GM21381 (cell line): ENCODE measurements at regions not wholly inside any gene's neighbourhood (a gene's known extent, or its start where the extent isn't known, plus 50 kb on each side); places are given as distances from the start of the nearest gene placed in this dataset.
"Not testable (repeated sequence)": the region's sequence is repeated elsewhere in the genome, so short reads cannot be mapped to it uniquely, and the experiment has no call there.

Source experiments
- ATAC-seq: cut with Tn5 transposase; IDR thresholded peaks from one replicate; pipeline ENCODE4 v1.9.1; 2021; ENCODE audit warnings: mild to moderate bottlenecking, moderate library complexity; ENCODE audit not compliant: unreplicated experiment

- no peak for ATAC-seq
Measured at GRCh38 chr10:55943403-55943802, 417.7 kb downstream of the ZWINT start.

GRCh38 chr10:55929291-55929690 is 431.8 kb downstream of the ZWINT start:
- no peak for ATAC-seq

DNA sequence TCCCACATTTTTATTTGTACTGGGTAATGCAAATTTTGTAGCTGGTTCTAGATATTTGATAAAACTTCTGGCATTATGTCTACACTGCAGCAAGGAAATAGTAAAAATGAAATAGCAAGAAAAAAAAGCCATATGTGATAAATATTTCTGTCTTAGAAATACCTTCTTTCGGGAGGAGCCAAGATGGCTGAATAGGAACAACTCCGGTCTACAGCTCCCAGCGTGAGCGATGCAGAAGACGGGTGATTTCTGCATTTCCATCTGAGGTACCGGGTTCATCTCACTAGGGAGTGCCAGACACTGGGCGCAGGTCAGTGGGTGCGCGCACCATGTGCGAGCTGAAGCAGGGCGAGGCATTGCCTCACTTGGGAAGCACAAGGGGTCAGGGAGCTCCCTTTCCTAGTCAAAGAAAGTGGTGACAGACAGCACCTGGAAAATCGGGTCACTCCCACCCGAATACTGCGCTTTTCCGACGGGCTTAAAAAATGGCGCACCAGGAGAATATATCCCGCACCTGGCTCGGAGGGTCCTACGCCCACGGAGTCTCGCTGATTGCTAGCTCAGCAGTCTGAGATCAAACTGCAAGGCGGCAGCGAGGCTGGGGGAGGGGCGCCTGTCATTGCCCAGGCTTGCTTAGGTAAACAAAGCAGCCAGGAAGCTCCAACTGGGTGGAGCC is 461.4 kb downstream of the ZWINT start:
- not testable (repeated sequence) for ATAC-seq

- no peak for ATAC-seq
Measured at GRCh38 chr10:55897490-55897921, 463.6 kb downstream of the ZWINT start.

GRCh38 chr10:55892276-55892675 is 468.8 kb downstream of the ZWINT start:
- no peak for ATAC-seq

GRCh38 chr10:55881588-55881987 is 479.5 kb downstream of the ZWINT start:
- no peak for ATAC-seq

- ATAC-seq, result no peak
Measured at GRCh38 chr10:55873485-55873884, 487.6 kb downstream of the ZWINT start.

DNA sequence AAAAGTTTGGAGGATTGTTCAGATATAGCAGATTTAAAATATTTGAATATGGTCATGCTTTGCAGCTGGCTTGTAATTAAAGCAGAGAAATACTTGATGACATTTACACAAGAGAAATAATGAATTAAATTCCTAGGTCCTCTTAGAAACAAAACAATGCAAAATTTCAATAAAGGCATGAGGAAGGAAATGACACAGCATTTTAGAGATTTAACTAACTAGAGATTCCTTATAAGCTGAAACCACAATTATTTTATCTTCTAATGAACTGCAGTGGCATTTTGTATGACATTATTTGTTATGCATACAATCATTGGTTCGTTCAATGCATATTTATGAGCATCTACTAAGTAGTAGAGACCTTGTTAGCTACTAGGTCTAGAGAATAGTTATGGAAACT is 490.9 kb downstream of the ZWINT start:
- no peak for ATAC-seq

- ATAC-seq, result no peak
Measured at GRCh38 chr10:55867848-55868247, 493.2 kb downstream of the ZWINT start.

DNA sequence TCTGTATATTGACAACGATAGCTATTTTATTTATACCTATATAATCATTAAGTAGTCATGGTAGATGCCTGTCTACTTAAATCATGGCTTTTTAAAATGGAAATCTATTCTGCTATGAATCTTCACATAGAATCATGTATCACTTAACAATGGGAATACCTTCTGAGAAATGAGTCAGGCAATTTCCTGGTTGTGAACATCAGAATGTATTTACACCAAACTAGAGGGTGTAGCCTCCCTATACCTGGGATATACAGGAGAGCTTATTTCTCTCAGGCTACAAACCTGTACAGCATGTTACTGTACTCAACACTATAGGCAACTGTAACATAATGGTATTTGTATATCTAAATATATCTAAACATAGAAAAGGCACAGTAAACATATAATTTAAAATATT is 502.3 kb downstream of the ZWINT start:
- ATAC-seq, result no peak

GRCh38 chr10:55852900-55853299 is 508.2 kb downstream of the ZWINT start:
- ATAC-seq, result no peak

DNA sequence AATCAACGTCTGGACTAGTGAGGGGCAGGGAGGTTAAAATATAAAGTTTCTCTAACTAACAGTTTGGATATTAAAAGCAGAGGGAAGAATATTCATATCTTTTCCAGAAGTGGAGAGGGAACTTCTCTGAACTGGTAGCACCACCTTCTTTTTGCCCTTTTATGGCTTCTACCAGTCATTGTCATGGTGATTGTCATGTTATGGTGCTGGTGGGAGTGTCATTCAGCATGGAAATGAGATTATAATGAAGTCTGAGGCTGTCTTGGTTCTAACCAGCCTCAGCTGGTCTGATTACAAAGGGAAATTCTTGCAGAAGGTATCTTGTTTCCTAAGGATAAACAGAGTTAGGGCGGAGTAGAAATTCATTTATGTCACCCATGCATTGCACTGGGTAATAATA is 523.8 kb downstream of the ZWINT start:
- ATAC-seq, result no peak

- no peak for ATAC-seq
Measured at GRCh38 chr10:55822096-55822495, 539.0 kb downstream of the ZWINT start.

DNA sequence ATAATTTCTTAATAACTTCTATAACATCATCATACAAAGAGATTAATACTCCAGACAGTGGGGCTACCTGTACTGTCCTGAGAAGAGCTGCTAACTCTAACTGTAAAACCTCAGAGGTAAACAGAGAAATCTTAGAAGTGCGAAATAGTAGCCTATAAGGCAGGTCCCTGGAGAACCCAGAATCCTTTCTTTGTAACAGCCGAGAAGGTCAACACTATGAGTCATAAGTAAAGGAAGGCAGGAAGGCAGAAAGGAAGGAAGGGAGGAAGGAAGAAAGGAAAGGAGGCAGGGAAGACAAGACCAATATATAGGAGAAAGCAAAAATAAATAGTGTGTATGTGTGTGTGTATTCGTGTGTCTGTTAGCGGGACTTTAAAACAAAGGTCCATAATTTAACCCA is 540.6 kb downstream of the ZWINT start:
- no peak for ATAC-seq

GRCh38 chr10:55820071-55820470 is 541.0 kb downstream of the ZWINT start:
- no peak for ATAC-seq

- ATAC-seq, result no peak
Measured at GRCh38 chr10:55813451-55814170, 547.4 kb downstream of the ZWINT start.

- no peak for ATAC-seq
Measured at GRCh38 chr10:55803055-55803454, 558.0 kb downstream of the ZWINT start.

- no peak for ATAC-seq
Measured at GRCh38 chr10:55801353-55801661, 559.8 kb downstream of the ZWINT start.

- ATAC-seq, result no peak
Measured at GRCh38 chr10:55800602-55801352, 560.3 kb downstream of the ZWINT start.

- no peak for ATAC-seq
Measured at GRCh38 chr10:55793024-55793423, 568.0 kb downstream of the ZWINT start.

GRCh38 chr10:55790276-55790675 is 570.8 kb downstream of the ZWINT start:
- not testable (repeated sequence) for ATAC-seq

GRCh38 chr10:55786461-55787050 is 574.5 kb downstream of the ZWINT start:
- no peak for ATAC-seq
